Lower leg skin (tissue), 4 donors: ENCODE measurements at regions not wholly inside any gene's neighbourhood (a gene's known extent, or its start where the extent isn't known, plus 50 kb on each side); places are given as distances from the start of the nearest gene placed in this dataset.

Experiments used
- DNase-seq, 2 donors: peaks; one replicate each; pipeline ENCODE4 v3.0.0-alpha.2; 2019; ENCODE audit warnings: low spot score in 2 of 2
- H3K4me3 ChIP-seq: fragments of 200-600 bp; sonication (generic); 2 replicates; pipeline ENCODE4 v1.5.1; 2017; ENCODE audit warnings: mild to moderate bottlenecking, low read depth; ENCODE audit not compliant: poor library complexity, severe bottlenecking
- POLR2A ChIP-seq, 2 donors: fragments of 450-650 bp; IDR thresholded peaks; one replicate each; pipeline ENCODE4 v1.6.1; 2016 to 2017; ENCODE audit warnings: antibody characterized with exemption in 2 of 2, mild to moderate bottlenecking in 1 of 2, moderate library complexity in 1 of 2
- WGBS, 2 donors: methylation state at CpG; one replicate each; pipeline ENCODE4 v1.1.5; 2018; 5-methylcytosine and 5-hydroxymethylcytosine counted together
- intact Hi-C: fragments of 100-400 bp; cut with DNase I; formaldehyde crosslinking; loops from one replicate; pipeline ENCODE4 v1.15.0; 2023; ENCODE audit warnings: low total_unique reads
- TF ChIP-seq, protein P1 (sequence below), 3 donors: fragments of 450-650 bp; IDR thresholded peaks; one replicate each; pipeline ENCODE4 v1.5.1; 2016; ENCODE audit warnings: antibody characterized with exemption in 3 of 3, mild to moderate bottlenecking in 3 of 3, moderate library complexity in 2 of 3

DNA sequence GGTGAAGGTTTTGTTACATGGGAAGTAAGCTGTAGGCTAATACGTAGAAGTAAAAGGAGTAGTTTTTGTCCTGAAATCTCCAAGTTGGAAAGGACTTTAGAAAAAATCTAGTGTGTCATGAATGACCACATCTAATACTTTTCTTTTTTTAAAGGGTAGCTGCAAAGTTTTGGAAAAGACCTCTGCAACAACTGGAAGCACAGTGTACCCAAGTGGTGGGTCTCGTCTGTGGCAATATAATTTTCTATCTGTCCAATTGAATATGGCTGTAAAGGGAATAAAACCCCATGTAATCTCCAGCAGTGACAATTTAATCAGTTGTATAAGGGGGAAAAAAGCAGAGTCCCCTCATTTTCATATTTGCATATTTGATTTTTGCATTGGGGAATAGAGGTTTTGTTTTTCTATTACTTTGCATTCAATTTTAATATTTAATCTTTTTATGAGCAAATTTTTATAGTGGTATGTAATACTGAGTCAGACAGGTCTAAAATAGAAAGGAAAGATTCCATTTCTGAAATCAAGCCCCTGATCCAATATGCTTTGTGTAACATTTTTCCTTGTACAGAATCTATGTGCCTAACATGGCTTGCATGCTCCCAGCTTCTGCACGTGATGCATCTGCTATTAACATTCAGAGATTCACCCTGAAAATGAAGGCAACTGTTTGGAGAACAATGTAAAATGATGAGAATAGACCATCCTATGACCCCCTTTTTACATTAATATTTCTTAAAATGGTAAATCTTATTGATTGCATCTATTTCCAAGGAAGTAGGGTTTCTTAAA lies 531.4 kb downstream of the ZIC1 start:
- TF ChIP-seq, protein P1, sequence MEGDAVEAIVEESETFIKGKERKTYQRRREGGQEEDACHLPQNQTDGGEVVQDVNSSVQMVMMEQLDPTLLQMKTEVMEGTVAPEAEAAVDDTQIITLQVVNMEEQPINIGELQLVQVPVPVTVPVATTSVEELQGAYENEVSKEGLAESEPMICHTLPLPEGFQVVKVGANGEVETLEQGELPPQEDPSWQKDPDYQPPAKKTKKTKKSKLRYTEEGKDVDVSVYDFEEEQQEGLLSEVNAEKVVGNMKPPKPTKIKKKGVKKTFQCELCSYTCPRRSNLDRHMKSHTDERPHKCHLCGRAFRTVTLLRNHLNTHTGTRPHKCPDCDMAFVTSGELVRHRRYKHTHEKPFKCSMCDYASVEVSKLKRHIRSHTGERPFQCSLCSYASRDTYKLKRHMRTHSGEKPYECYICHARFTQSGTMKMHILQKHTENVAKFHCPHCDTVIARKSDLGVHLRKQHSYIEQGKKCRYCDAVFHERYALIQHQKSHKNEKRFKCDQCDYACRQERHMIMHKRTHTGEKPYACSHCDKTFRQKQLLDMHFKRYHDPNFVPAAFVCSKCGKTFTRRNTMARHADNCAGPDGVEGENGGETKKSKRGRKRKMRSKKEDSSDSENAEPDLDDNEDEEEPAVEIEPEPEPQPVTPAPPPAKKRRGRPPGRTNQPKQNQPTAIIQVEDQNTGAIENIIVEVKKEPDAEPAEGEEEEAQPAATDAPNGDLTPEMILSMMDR (IDR thresholded peaks at IDR 0.05): no peak
- TF ChIP-seq POLR2A (IDR thresholded peaks at IDR 0.05): no peak
- no peak for DNase-seq
- 84 to 85% methylated on average over 3 of the region's 3 CpGs for WGBS, 2 donors
- H3K4me3 ChIP-seq: no peak overlapping the region
- intact Hi-C loops: no loop called here

DNA sequence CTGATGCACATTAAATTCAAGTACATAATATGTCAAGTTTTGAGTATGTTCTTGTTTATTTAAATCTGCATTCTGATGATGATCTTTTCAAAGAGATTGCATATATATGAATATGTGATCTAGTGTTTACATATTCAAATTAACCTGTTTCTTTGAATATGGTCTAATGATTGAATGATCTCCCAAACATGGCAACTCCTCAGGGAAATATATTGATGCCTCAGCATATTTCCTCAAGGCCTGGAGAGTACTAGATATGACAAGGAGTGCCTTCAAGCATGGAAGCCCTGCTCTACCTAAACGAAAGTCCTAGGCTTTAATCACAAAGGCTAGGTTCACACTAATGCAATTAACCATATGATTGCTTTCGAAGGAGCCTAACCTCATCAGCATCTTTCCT lies 532.8 kb downstream of the ZIC1 start:
- intact Hi-C loops: no loop called here
- TF ChIP-seq, protein P1 (IDR thresholded peaks at IDR 0.05): no peak
- WGBS, 2 donors: 84 to 91% methylated on average over 2 of the region's 2 CpGs
- H3K4me3 ChIP-seq: no peak overlapping the region
- DNase-seq: no peak

DNA sequence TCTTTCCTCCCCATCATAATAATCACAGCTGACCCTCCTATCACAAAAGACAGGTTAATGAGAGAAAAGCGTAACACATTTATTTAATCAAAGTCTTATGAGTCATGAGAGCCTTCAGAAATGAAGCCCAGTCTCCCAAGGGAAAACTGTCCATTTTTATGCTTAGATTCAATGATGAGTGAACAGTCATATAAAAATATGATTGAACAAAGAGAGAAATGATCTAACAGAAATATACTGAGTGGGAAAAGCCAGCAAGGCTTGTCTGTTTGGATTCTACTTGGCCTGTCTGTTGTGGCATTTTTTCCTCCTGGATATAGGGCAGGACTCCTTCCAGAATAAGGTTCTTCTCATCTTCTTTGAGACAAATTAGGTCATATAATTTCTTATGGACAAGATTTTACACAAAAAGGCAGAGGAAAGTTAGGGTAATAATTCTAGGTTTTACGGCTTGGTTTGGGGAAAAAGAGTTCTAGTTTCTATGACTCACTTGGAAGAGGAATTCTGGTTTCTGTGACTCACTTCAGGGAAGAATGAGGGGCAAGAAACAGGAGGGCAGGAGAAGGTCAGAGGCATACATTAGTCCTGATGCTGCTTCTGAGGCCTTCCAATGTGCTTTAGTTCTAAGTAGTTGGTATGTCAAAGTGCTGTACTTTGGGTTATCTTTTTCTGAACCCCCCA lies 534.2 kb downstream of the ZIC1 start:
- no peak for DNase-seq
- intact Hi-C loops: no loop called here
- 65% methylated on average over 2 of the region's 2 CpGs for WGBS, 2 donors
- H3K4me3 ChIP-seq: no peak overlapping the region
- TF ChIP-seq, protein P1 (IDR thresholded peaks at IDR 0.05): no peak
- no peak for TF ChIP-seq POLR2A (IDR thresholded peaks at IDR 0.05)

DNA sequence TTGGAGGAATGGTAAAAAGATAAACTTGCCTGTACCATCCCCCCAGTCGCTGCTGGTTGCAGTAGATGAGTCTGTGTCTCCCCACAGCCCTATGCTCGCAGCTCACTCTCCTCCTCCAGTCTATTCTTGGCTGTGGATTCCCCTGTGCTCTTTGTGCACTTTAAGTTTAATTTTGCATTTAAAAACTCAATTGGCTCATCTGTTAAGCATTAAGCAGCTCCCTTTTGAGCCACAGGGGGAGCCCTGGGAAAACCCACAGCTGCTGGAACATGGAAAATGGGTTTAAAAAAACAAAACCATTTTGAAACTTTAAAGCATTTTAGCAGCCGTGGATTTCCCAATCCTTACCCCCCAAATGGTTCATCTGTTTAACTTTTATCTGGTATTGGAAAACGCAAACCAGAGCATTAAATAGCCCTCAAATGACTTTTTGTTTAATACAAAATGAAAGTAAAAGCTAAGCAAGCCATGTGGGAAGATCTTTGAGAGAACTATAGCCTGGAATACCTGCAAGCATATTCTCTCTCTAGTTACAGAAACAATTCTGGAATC lies 536.9 kb downstream of the ZIC1 start:
- TF ChIP-seq POLR2A (IDR thresholded peaks at IDR 0.05): no peak
- TF ChIP-seq, protein P1 (IDR thresholded peaks at IDR 0.05): no peak
- 16 to 18% methylated on average over 4 of the region's 4 CpGs for WGBS, 2 donors
- H3K4me3 ChIP-seq: no peak overlapping the region
- intact Hi-C loops: no loop called here
- no peak for DNase-seq

DNA sequence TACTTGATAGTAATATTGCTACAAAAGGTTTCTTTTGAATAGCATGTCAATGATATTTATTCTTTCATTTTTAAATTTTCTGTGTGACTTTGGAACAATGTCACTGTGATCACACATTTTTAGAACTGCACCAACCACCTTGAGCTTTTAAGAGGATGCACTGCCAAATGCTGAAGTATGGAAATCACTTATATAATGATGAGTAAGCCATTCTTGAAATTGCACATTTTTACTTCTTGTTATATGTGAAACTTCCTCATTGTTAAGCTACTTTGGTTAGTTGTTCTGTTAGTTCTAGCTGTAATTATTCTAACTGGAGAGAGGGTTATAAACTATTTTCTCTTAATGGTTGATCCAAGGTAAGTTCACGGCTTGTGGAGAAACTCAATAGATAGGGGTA lies 547.5 kb downstream of the ZIC1 start:
- TF ChIP-seq, protein P1 (IDR thresholded peaks at IDR 0.05): no peak
- intact Hi-C loops: no loop called here

More for the DNA sequence above, 547.5 kb downstream of the ZIC1 start:
- no peak overlapping the region for H3K4me3 ChIP-seq
- WGBS, 2 donors: 94 to 97% methylated on average over 1 of the region's 1 CpG
- DNase-seq: no peak
